ENCODE measurements at regions not wholly inside any gene's neighbourhood (a gene's known extent, or its start where the extent isn't known, plus 50 kb on each side); places are given as distances from the start of the nearest gene placed in this dataset.
"Not testable (repeated sequence)": the region's sequence is repeated elsewhere in the genome, so short reads cannot be mapped to it uniquely, and the experiment has no call there.

- intact Hi-C loops (cut with micrococcal nuclease; ENCODE audit: unreplicated experiment): no loop called here
- BruUV-seq (replicated peaks): no TSS peak
- Histone ChIP-seq H4K20me1 (ENCODE audit: insufficient read depth) (no peaks in the 10 kb centered on the region), H3K4me3 (no peak overlapping the region), H2AFZ (no peak overlapping the region), H3F3A (ENCODE audit: insufficient read depth, low read depth) (no peaks in the 10 kb centered on the region), H3K27me3 (ENCODE audit: insufficient read depth, low read depth) (peaks cover 6% of the 10 kb centered on the region; the same call in 1 of the 2 replicates), H3K27ac (no peak overlapping the region), H3K36me3 (ENCODE audit: low read depth) (no peaks in the 10 kb centered on the region), H3K4me2 (no peak overlapping the region), H3K9me2 (ENCODE audit: insufficient read depth) (no peaks in the 10 kb centered on the region), H3K4me1 (replicated peaks; ENCODE audit: insufficient read depth) (no peaks in the 10 kb centered on the region), H3K79me2 (ENCODE audit: low read depth) (no peaks in the 10 kb centered on the region), H3K9me3 (ENCODE audit: insufficient read depth, low read depth) (no peaks in the 10 kb centered on the region; the same call in 1 of the 2 replicates)
- TF ChIP-seq CTCF (conservative IDR thresholded peaks at IDR 0.05) (no peak), EZH2 (IDR thresholded peaks at IDR 0.05; ENCODE audit: low read depth) (no peak)
- CTCF ChIA-PET: no interaction called here
- POLR2A ChIA-PET (ENCODE audit: unreplicated experiment): no interaction called here
- DNase-seq: no peak
Observed at GRCh38 chr2:41326851-41327250, 721.0 kb upstream of the PKDCC start.

- Histone ChIP-seq H3F3A (ENCODE audit: insufficient read depth, low read depth) (no peaks in the 10 kb centered on the region), H3K4me1 (replicated peaks; ENCODE audit: insufficient read depth) (no peaks in the 10 kb centered on the region), H3K4me3 (no peak overlapping the region), H3K9me2 (ENCODE audit: insufficient read depth) (no peaks in the 10 kb centered on the region), H3K4me2 (no peak overlapping the region), H3K9me3 (ENCODE audit: insufficient read depth, low read depth) (no peaks in the 10 kb centered on the region), H2AFZ (no peak overlapping the region), H4K20me1 (ENCODE audit: insufficient read depth) (no peaks in the 10 kb centered on the region), H3K27me3 (ENCODE audit: insufficient read depth, low read depth) (peaks cover 6% of the 10 kb centered on the region; the same call in 1 of the 2 replicates), H3K27ac (no peak overlapping the region), H3K79me2 (ENCODE audit: low read depth) (no peaks in the 10 kb centered on the region), H3K36me3 (ENCODE audit: low read depth) (no peaks in the 10 kb centered on the region)
- DNase-seq: no peak
- intact Hi-C loops (cut with micrococcal nuclease; ENCODE audit: unreplicated experiment): no loop called here
- no peak for TF ChIP-seq EZH2 (IDR thresholded peaks at IDR 0.05; ENCODE audit: low read depth)
- no peak for TF ChIP-seq CTCF (conservative IDR thresholded peaks at IDR 0.05)
- POLR2A ChIA-PET (ENCODE audit: unreplicated experiment): no interaction called here
- no TSS peak for BruUV-seq (replicated peaks)
- CTCF ChIA-PET: no interaction called here
Observed at GRCh38 chr2:41329040-41329439, 718.8 kb upstream of the PKDCC start.

GRCh38 chr2:41334159-41334558 lies 713.7 kb upstream of the PKDCC start:
- no peaks in the 10 kb centered on the region for H3F3A ChIP-seq (ENCODE audit: insufficient read depth, low read depth)
- H3K27ac ChIP-seq: no peak overlapping the region
- ChIA-PET POLR2A (ENCODE audit: unreplicated experiment) (no interaction called here), CTCF (no interaction called here)
- no peaks in the 10 kb centered on the region for H4K20me1 ChIP-seq (ENCODE audit: insufficient read depth)
- no TSS peak for BruUV-seq (replicated peaks)
- no peaks in the 10 kb centered on the region for H3K9me2 ChIP-seq (ENCODE audit: insufficient read depth)
- TF ChIP-seq CTCF (conservative IDR thresholded peaks at IDR 0.05): no peak
- no peak for TF ChIP-seq EZH2 (IDR thresholded peaks at IDR 0.05; ENCODE audit: low read depth)
- no peak overlapping the region for H3K4me2 ChIP-seq
- peaks cover 6% of the 10 kb centered on the region; the same call in 1 of the 2 replicates for H3K27me3 ChIP-seq (ENCODE audit: insufficient read depth, low read depth)
- no peaks in the 10 kb centered on the region for H3K79me2 ChIP-seq (ENCODE audit: low read depth)
- no peaks in the 10 kb centered on the region for H3K9me3 ChIP-seq (ENCODE audit: insufficient read depth, low read depth)
- intact Hi-C loops (cut with micrococcal nuclease; ENCODE audit: unreplicated experiment): no loop called here
- no peaks in the 10 kb centered on the region for H3K4me1 ChIP-seq (replicated peaks; ENCODE audit: insufficient read depth)
- H3K4me3 ChIP-seq: no peak overlapping the region
- DNase-seq: no peak
- no peak overlapping the region for H2AFZ ChIP-seq
- no peaks in the 10 kb centered on the region for H3K36me3 ChIP-seq (ENCODE audit: low read depth)

- H3K36me3 ChIP-seq (ENCODE audit: low read depth); H3K9me3 ChIP-seq (ENCODE audit: insufficient read depth, low read depth); H2AFZ ChIP-seq; H3K27ac ChIP-seq; CTCF ChIA-PET; H3K4me2 ChIP-seq; H3K79me2 ChIP-seq (ENCODE audit: low read depth); H3F3A ChIP-seq (ENCODE audit: insufficient read depth, low read depth); H3K4me3 ChIP-seq; BruUV-seq (replicated peaks); POLR2A ChIA-PET (ENCODE audit: unreplicated experiment); H4K20me1 ChIP-seq (ENCODE audit: insufficient read depth); intact Hi-C loops (cut with micrococcal nuclease; ENCODE audit: unreplicated experiment); H3K9me2 ChIP-seq (ENCODE audit: insufficient read depth); DNase-seq; H3K27me3 ChIP-seq (ENCODE audit: insufficient read depth, low read depth); H3K4me1 ChIP-seq (replicated peaks; ENCODE audit: insufficient read depth): not testable (repeated sequence)
Observed at GRCh38 chr2:41335573-41335972, 712.2 kb upstream of the PKDCC start.

All from PC-9 (cell line).